Panc1 (cell line): ENCODE measurements at regions not wholly inside any gene's neighbourhood (a gene's known extent, or its start where the extent isn't known, plus 50 kb on each side); places are given as distances from the start of the nearest gene placed in this dataset.

ENCODE experiments used
- ATAC-seq: fragments of 200-7000 bp; cut with Tn5 transposase; 2 replicates; pipeline ENCODE4 v1.9.1; 2020; ENCODE audit warnings: mild to moderate bottlenecking, moderate library complexity
- BruUV-seq: library from RNA; stranded (reverse); fragments of 400-500 nt; replicated peaks from 2 replicates; lab custom pipeline; 2021; lab: Mats Ljungman, UMichigan
- CTCF ChIA-PET: fragments of 300-600 bp; sonication (Branson Sonifier 250); formaldehyde crosslinking; loops from one replicate; lab custom pipeline; 2022; ENCODE audit warnings: antibody characterized with exemption; lab: Charles Lee
- POLR2A ChIA-PET: fragments of 300-600 bp; sonication (Branson Sonifier 250); formaldehyde crosslinking; loops from one replicate; lab custom pipeline; 2022; ENCODE audit warnings: antibody characterized with exemption; lab: Charles Lee
- DNase-seq: peaks from one replicate; pipeline ENCODE4 v3.0.0-alpha.2; 2010; ENCODE audit warnings: low read depth, low spot score
- H3K27ac ChIP-seq: 2 replicates; pipeline ENCODE4 v1.5.1; 2011; ENCODE audit warnings: mild to moderate bottlenecking, low read length, inconsistent platforms
- H3K27me3 ChIP-seq: fragments of 200-500 bp; sonication (Bioruptor generic); 2 replicates; pipeline ENCODE4 v1.6.0; 2014; ENCODE audit warnings: low read length, inconsistent platforms; ENCODE audit not compliant: control insufficient read depth, insufficient read depth
- H3K36me3 ChIP-seq: fragments of 200-500 bp; sonication (Bioruptor generic); 2 replicates; pipeline ENCODE4 v1.5.1; 2014; ENCODE audit warnings: inconsistent platforms, mild to moderate bottlenecking, low read length, moderate library complexity; ENCODE audit not compliant: control insufficient read depth, insufficient read depth
- H3K4me1 ChIP-seq: 2 replicates; pipeline ENCODE4 v1.5.1; 2011; ENCODE audit warnings: inconsistent platforms, mild to moderate bottlenecking, low read length, moderate library complexity; ENCODE audit not compliant: control insufficient read depth, insufficient read depth
- H3K4me3 ChIP-seq, 2 experiments: 2 replicates each; pipeline ENCODE4 v1.5.1; 2011 to 2012; ENCODE audit warnings: low read depth in 2 of 2, low read length in 2 of 2, mild to moderate bottlenecking in 2 of 2, inconsistent platforms in 1 of 2, moderate library complexity in 1 of 2
- H3K9me3 ChIP-seq: fragments of 200-500 bp; sonication (Bioruptor generic); 2 replicates; pipeline ENCODE4 v1.5.1; 2014; ENCODE audit warnings: low read depth, mild to moderate bottlenecking, inconsistent platforms, low read length, moderate library complexity; ENCODE audit not compliant: control insufficient read depth, insufficient read depth
- CTCF ChIP-seq: fragments of 450-650 bp; IDR thresholded peaks from 2 replicates; pipeline ENCODE4 v1.5.1; 2017; ENCODE audit warnings: mild to moderate bottlenecking
- POLR2AphosphoS5 ChIP-seq: IDR thresholded peaks from 2 replicates; pipeline ENCODE4 v1.6.1; 2012; ENCODE audit warnings: mild to moderate bottlenecking, low read depth, low read length, moderate library complexity
- REST ChIP-seq, 2 experiments: IDR thresholded peaks; 2 replicates each; pipeline ENCODE4 v1.6.1; 2011 to 2012; ENCODE audit warnings: low read depth in 2 of 2, control low read depth in 1 of 2, low read length in 1 of 2, mild to moderate bottlenecking in 1 of 2, moderate library complexity in 1 of 2; ENCODE audit not compliant: insufficient read depth in 1 of 2
- SIN3A ChIP-seq: IDR thresholded peaks from 2 replicates; pipeline ENCODE4 v1.6.1; 2012; ENCODE audit warnings: low read depth, mild to moderate bottlenecking, low read length, moderate library complexity, borderline replicate concordance; ENCODE audit not compliant: insufficient read depth
- TCF7L2 ChIP-seq: IDR thresholded peaks from 2 replicates; pipeline ENCODE4 v1.6.1; 2011; ENCODE audit warnings: mild to moderate bottlenecking, low read depth, low read length, inconsistent platforms
- in situ Hi-C: cut with HindIII; loops from 2 replicates; pipeline ENCODE4 v1.10.0; 2016; ENCODE audit warnings: low sequenced_read_pairs, low pct_unique_long_range_greater_than_20kb
- intact Hi-C: fragments of 100-400 bp; cut with micrococcal nuclease; formaldehyde crosslinking; loops from one replicate; pipeline ENCODE4 v1.10.0; 2022; ENCODE audit not compliant: unreplicated experiment

- H3K27me3 ChIP-seq: no peaks in the 10 kb centered on the region; the same call in 1 of the 2 replicates
- H3K4me3 ChIP-seq: no peak overlapping the region
- BruUV-seq: no TSS peak
- ChIA-PET CTCF (no interaction called here), POLR2A (no interaction called here)
- H3K9me3 ChIP-seq: peaks cover 6% of the 10 kb centered on the region; the same call in 1 of the 2 replicates
- no peaks in the 10 kb centered on the region for H3K36me3 ChIP-seq
- intact Hi-C loops: no loop called here
- ATAC-seq: no peak
- H3K27ac ChIP-seq: no peak overlapping the region
- in situ Hi-C loops: no loop called here
- H3K4me1 ChIP-seq: no peaks in the 10 kb centered on the region
- TF ChIP-seq REST (IDR thresholded peaks at IDR 0.05; ENCODE audit: insufficient read depth in 1 of 2, low read depth in 2 of 2, low read length in 1 of 2): no peak
- no peak for TF ChIP-seq CTCF
- TF ChIP-seq TCF7L2: no peak
- TF ChIP-seq POLR2AphosphoS5: no peak
- no peak for DNase-seq
Measured at GRCh38 chr2:120410487-120410886, 64.6 kb downstream of the INHBB start.

GRCh38 chr2:120415060-120415459 lies 69.1 kb downstream of the INHBB start:
- no peaks in the 10 kb centered on the region; the same call in 1 of the 2 replicates for H3K27me3 ChIP-seq
- H3K4me1 ChIP-seq: no peaks in the 10 kb centered on the region
- ChIA-PET CTCF (no interaction called here), POLR2A (interaction anchor here (0.6 kb wide), 1 partner anchor 21 kb away, joined by 5 read pairs; no protein-coding TSS in a partner anchor)
- intact Hi-C loops (no loop called here), in situ Hi-C loops (no loop called here)
- H3K9me3 ChIP-seq: peaks cover 1% of the 10 kb centered on the region; the same call in 1 of the 2 replicates
- ATAC-seq (no peak), DNase-seq (no peak)
- no peak overlapping the region for H3K4me3 ChIP-seq
- no peak overlapping the region for H3K27ac ChIP-seq
- H3K36me3 ChIP-seq: no peaks in the 10 kb centered on the region
- no TSS peak for BruUV-seq
- TF ChIP-seq POLR2AphosphoS5: no peak
- no peak for TF ChIP-seq CTCF
- no peak for TF ChIP-seq SIN3A
- no peak for TF ChIP-seq TCF7L2
- no peak for TF ChIP-seq REST (IDR thresholded peaks at IDR 0.05; ENCODE audit: insufficient read depth in 1 of 2, low read depth in 2 of 2, low read length in 1 of 2)
